ENCODE measurements at regions not wholly inside any gene's neighbourhood (a gene's known extent, or its start where the extent isn't known, plus 50 kb on each side); places are given as distances from the start of the nearest gene placed in this dataset.

- H3K23ac ChIP-seq (ENCODE audit: insufficient read length, low read depth, low read length) = no peak overlapping the region
- no peaks in the 10 kb centered on the region for H4K20me1 ChIP-seq (ENCODE audit: control insufficient read depth, insufficient read depth, insufficient read length)
- Mint-ChIP-seq H3K36me3 (ENCODE audit: insufficient read depth in 1 of 3, low read depth in 3 of 3) (no peaks in the 10 kb centered on the region), H3K27ac (no peak overlapping the region), H3K4me3 (no peak overlapping the region), H3K9me3 (no peaks in the 10 kb centered on the region), H3K27me3 (ENCODE audit: low read depth) (peaks cover 12% of the 10 kb centered on the region), H3K4me1 (peaks cover 12 to 13% of the 10 kb centered on the region in 2 experiments)
- H2BK20ac ChIP-seq (ENCODE audit: low read depth, low read length, poor library complexity, severe bottlenecking) = no peak overlapping the region
- H2BK5ac ChIP-seq (ENCODE audit: insufficient read length, low read length) = no peak overlapping the region
- H3K14ac ChIP-seq (ENCODE audit: insufficient read depth, low read length) = no peak overlapping the region
- no peak overlapping the region for H2BK120ac ChIP-seq (ENCODE audit: low read depth, low read length, poor library complexity, severe bottlenecking)
- H3K56ac ChIP-seq (ENCODE audit: insufficient read length, low read depth, low read length) = no peak overlapping the region
- no peak overlapping the region for H3K4me2 ChIP-seq (ENCODE audit: insufficient read depth, insufficient read length, low read length)
- H3K23me2 ChIP-seq (ENCODE audit: insufficient read length, low read depth, low read length, poor library complexity, severe bottlenecking) = no peaks in the 10 kb centered on the region
- H3K79me2 ChIP-seq (ENCODE audit: insufficient read depth, low read length) = no peaks in the 10 kb centered on the region
- no peak overlapping the region for H3K18ac ChIP-seq (ENCODE audit: insufficient read length, low read depth, low read length)
- no peak for DNase-seq
- no peak overlapping the region for H3K4ac ChIP-seq (ENCODE audit: low read depth, low read length)
- H3K9ac ChIP-seq (ENCODE audit: extremely low read depth, insufficient read length, low read length) = no peak overlapping the region
- H4K5ac ChIP-seq (ENCODE audit: insufficient read length, low read depth, low read length) = no peak overlapping the region
- H2BK15ac ChIP-seq (ENCODE audit: low read depth, low read length) = no peak overlapping the region
- WGBS (ENCODE audit: extremely low coverage, insufficient read length, low lambda C conversion rate) = no CpG with 5 or more reads among the region's 4 CpGs
- H2AK5ac ChIP-seq (ENCODE audit: insufficient read length, low read length) = no peak overlapping the region
- H2BK12ac ChIP-seq (ENCODE audit: insufficient read length, low read depth, low read length) = no peak overlapping the region
- H3K27ac ChIP-seq (ENCODE audit: insufficient read length, low read depth, low read length) = no peak overlapping the region
- no peaks in the 10 kb centered on the region for H3K9me3 ChIP-seq (ENCODE audit: control insufficient read depth, low read depth, low read length)
- H4K8ac ChIP-seq (replicated peaks; ENCODE audit: insufficient read length, low read depth, low read length) = no peak overlapping the region
- no peak overlapping the region for H4K91ac ChIP-seq (ENCODE audit: insufficient read length, low read depth, low read length)
- H3T11ph ChIP-seq (ENCODE audit: low read length) = no peak overlapping the region
- H3K4me1 ChIP-seq (ENCODE audit: insufficient read depth, low read length) = no peaks in the 10 kb centered on the region
- no peaks in the 10 kb centered on the region for H3K79me1 ChIP-seq (ENCODE audit: insufficient read depth, low read depth, low read length, poor library complexity, severe bottlenecking)
- H2AFZ ChIP-seq (ENCODE audit: low read length) = no peak overlapping the region
- TF ChIP-seq, protein P1, sequence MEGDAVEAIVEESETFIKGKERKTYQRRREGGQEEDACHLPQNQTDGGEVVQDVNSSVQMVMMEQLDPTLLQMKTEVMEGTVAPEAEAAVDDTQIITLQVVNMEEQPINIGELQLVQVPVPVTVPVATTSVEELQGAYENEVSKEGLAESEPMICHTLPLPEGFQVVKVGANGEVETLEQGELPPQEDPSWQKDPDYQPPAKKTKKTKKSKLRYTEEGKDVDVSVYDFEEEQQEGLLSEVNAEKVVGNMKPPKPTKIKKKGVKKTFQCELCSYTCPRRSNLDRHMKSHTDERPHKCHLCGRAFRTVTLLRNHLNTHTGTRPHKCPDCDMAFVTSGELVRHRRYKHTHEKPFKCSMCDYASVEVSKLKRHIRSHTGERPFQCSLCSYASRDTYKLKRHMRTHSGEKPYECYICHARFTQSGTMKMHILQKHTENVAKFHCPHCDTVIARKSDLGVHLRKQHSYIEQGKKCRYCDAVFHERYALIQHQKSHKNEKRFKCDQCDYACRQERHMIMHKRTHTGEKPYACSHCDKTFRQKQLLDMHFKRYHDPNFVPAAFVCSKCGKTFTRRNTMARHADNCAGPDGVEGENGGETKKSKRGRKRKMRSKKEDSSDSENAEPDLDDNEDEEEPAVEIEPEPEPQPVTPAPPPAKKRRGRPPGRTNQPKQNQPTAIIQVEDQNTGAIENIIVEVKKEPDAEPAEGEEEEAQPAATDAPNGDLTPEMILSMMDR (conservative IDR thresholded peaks at IDR 0.05) = no peak
- no peaks in the 10 kb centered on the region for H3K27me3 ChIP-seq (ENCODE audit: insufficient read depth, low read length)
Observed at GRCh38 chr11:134556186-134556585, 144.1 kb upstream of the B3GAT1 start.
